Activated T-helper 1 cell treated with Interleukin-2 at 50 U/mL for 16 hours (primary cell): ENCODE measurements at regions not wholly inside any gene's neighbourhood (a gene's known extent, or its start where the extent isn't known, plus 50 kb on each side); places are given as distances from the start of the nearest gene placed in this dataset.
"Not testable (repeated sequence)": the region's sequence is repeated elsewhere in the genome, so short reads cannot be mapped to it uniquely, and the experiment has no call there.

Experiments
- DNase-seq: peaks from one replicate; pipeline ENCODE4 v3.0.0-alpha.2; 2020; ENCODE audit warnings: low read depth

- no peak for DNase-seq
These were observed 64.0 kb downstream of the GPRASP3 start for GRCh38 chrX:102784550-102784949.

- DNase-seq = no peak
These were observed 66.7 kb downstream of the GPRASP3 start for GRCh38 chrX:102787283-102787682.

- no peak for DNase-seq
These were observed 87.8 kb downstream of the GPRASP3 start for GRCh38 chrX:102808336-102808735.

GRCh38 chrX:102818269-102818668 lies 97.7 kb downstream of the GPRASP3 start:
- not testable (repeated sequence) for DNase-seq

- DNase-seq = no peak
These were observed 104.4 kb upstream of the RAB40AL start for GRCh38 chrX:102832661-102833060.

GRCh38 chrX:102833136-102833535 lies 103.9 kb upstream of the RAB40AL start:
- no peak for DNase-seq

GRCh38 chrX:102835504-102836146 lies 101.4 kb upstream of the RAB40AL start:
- no peak for DNase-seq

- DNase-seq = no peak
These were observed 99.2 kb upstream of the RAB40AL start for GRCh38 chrX:102837847-102838246.

- no peak for DNase-seq
These were observed 96.0 kb upstream of the RAB40AL start for GRCh38 chrX:102840871-102841705.

GRCh38 chrX:102841706-102842003 lies 95.4 kb upstream of the RAB40AL start:
- DNase-seq = no peak

GRCh38 chrX:102845020-102845419 lies 92.1 kb upstream of the RAB40AL start:
- DNase-seq = no peak

GRCh38 chrX:102846544-102847236 lies 90.4 kb upstream of the RAB40AL start:
- no peak for DNase-seq

- DNase-seq = no peak
These were observed 89.7 kb upstream of the RAB40AL start for GRCh38 chrX:102847362-102847761.

- no peak for DNase-seq
These were observed 87.7 kb upstream of the RAB40AL start for GRCh38 chrX:102849396-102849795.

- DNase-seq = not testable (repeated sequence)
These were observed 78.1 kb upstream of the RAB40AL start for GRCh38 chrX:102858826-102859549.

GRCh38 chrX:102859550-102859871 lies 77.6 kb upstream of the RAB40AL start:
- DNase-seq = no peak

GRCh38 chrX:102860235-102860634 lies 76.8 kb upstream of the RAB40AL start:
- no peak for DNase-seq

GRCh38 chrX:102863735-102864134 lies 73.3 kb upstream of the RAB40AL start:
- DNase-seq = peak; percentile 58

- no peak for DNase-seq
These were observed 70.0 kb upstream of the RAB40AL start for GRCh38 chrX:102866981-102867656.

GRCh38 chrX:102883491-102883890 lies 53.6 kb upstream of the RAB40AL start:
- no peak for DNase-seq
